Nephron (organoid): ENCODE measurements at regions not wholly inside any gene's neighbourhood (a gene's known extent, or its start where the extent isn't known, plus 50 kb on each side); places are given as distances from the start of the nearest gene placed in this dataset.

Source experiments
- H3K27ac Mint-ChIP-seq, 3 experiments: 2 replicates each; pipeline ENCODE4 v1.8.0; 2020; ENCODE audit warnings: mixed read lengths in 3 of 3, mild to moderate bottlenecking in 2 of 3, moderate library complexity in 1 of 3
- H3K27me3 Mint-ChIP-seq: 2 replicates; pipeline ENCODE4 v1.8.0; 2021; ENCODE audit warnings: low read depth, mild to moderate bottlenecking, moderate library complexity, mixed read lengths
- H3K36me3 Mint-ChIP-seq: 2 replicates; pipeline ENCODE4 v1.8.0; 2020; ENCODE audit warnings: low read depth, mixed read lengths
- H3K4me1 Mint-ChIP-seq: 2 replicates; pipeline ENCODE4 v1.8.0; 2020; ENCODE audit warnings: mixed read lengths
- H3K4me3 Mint-ChIP-seq, 3 experiments: 2 replicates each; pipeline ENCODE4 v1.8.0; 2020; ENCODE audit warnings: mild to moderate bottlenecking in 3 of 3, mixed read lengths in 3 of 3, moderate library complexity in 2 of 3
- H3K9me3 Mint-ChIP-seq: 2 replicates; pipeline ENCODE4 v1.8.0; 2020; ENCODE audit warnings: mixed read lengths
- TF ChIP-seq, protein P1 (sequence below), 3 experiments: fragments of 200-600 bp; sonication (generic); IDR thresholded peaks; one replicate each; pipeline ENCODE4 v1.5.0; 2021; ENCODE audit warnings: antibody characterized with exemption in 3 of 3; ENCODE audit not compliant: unreplicated experiment in 3 of 3

DNA sequence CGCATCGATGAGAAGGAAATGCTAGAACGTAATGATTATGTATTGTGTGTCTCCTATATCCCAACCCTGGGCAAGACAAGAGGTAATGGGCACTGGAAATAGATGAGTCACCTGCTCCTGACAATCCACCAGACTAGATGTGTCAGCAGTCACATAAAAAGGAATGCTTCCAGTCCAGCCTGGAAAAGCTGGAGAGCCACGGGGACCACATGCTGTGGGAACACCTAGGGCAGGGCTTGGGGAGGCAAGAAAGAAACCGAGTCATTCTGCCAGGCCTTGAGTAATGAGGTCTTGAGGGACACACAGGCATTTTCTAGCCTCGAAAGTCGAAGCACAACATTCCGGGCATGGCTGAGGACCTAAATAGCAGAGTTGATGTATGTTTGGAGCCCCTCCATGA, 716.7 kb upstream of the TMEM132C start:
- Mint-ChIP-seq H3K9me3 (no peaks in the 10 kb centered on the region), H3K4me1 (no peaks in the 10 kb centered on the region), H3K27me3 (peaks cover 7% of the 10 kb centered on the region), H3K4me3 (no peak overlapping the region), H3K27ac (no peak overlapping the region), H3K36me3 (no peaks in the 10 kb centered on the region)
- TF ChIP-seq, protein P1, sequence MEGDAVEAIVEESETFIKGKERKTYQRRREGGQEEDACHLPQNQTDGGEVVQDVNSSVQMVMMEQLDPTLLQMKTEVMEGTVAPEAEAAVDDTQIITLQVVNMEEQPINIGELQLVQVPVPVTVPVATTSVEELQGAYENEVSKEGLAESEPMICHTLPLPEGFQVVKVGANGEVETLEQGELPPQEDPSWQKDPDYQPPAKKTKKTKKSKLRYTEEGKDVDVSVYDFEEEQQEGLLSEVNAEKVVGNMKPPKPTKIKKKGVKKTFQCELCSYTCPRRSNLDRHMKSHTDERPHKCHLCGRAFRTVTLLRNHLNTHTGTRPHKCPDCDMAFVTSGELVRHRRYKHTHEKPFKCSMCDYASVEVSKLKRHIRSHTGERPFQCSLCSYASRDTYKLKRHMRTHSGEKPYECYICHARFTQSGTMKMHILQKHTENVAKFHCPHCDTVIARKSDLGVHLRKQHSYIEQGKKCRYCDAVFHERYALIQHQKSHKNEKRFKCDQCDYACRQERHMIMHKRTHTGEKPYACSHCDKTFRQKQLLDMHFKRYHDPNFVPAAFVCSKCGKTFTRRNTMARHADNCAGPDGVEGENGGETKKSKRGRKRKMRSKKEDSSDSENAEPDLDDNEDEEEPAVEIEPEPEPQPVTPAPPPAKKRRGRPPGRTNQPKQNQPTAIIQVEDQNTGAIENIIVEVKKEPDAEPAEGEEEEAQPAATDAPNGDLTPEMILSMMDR (IDR thresholded peaks at IDR 0.05; ENCODE audit: unreplicated experiment in 3 of 3) = no peak

DNA sequence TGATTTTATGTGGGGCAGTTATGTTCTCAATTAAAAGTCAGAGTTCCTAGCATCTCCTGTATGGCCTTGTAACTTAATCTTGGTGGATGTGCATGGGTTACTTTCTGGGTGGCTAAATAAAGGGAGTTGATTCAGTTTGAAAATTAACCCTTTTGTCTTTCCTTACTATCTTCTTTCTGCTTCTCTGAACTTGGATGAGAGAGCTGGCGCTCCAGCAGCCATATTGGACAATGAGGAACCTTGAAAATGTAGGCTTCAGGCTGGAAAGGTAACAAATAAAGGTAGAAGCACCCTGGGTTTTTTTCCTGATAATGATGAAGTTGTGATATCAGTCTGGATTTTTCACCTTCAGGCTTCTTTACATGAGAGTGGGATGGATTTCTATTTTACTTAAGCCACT, 714.1 kb upstream of the TMEM132C start:
- H3K27me3 Mint-ChIP-seq = peaks cover 2% of the 10 kb centered on the region
- H3K4me1 Mint-ChIP-seq = no peaks in the 10 kb centered on the region
- no peak overlapping the region for H3K4me3 Mint-ChIP-seq
- TF ChIP-seq, protein P1 (IDR thresholded peaks at IDR 0.05; ENCODE audit: unreplicated experiment in 3 of 3) = no peak
- H3K27ac Mint-ChIP-seq = no peak overlapping the region
- H3K9me3 Mint-ChIP-seq = no peaks in the 10 kb centered on the region
- H3K36me3 Mint-ChIP-seq = no peaks in the 10 kb centered on the region

DNA sequence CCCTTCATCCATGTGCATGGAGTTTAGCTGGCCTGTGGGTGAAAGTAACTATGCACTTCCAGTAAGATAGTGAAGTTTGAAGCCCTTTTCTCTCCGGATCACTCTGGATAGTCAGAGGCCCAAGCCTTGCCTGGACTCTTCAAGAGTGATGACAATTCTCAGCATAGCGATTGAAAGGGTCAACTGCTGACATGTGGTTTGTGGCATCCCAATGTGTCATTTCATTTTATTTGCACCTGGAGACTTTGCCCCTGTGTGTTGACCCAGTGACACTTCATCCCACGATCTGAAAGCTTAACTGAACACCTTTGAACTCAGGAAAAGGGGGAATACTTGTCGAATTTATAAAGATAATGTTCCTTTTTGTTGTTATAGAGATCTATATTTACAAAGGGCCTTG, 711.9 kb upstream of the TMEM132C start:
- Mint-ChIP-seq H3K27ac (no peak overlapping the region), H3K36me3 (no peaks in the 10 kb centered on the region)

DNA sequence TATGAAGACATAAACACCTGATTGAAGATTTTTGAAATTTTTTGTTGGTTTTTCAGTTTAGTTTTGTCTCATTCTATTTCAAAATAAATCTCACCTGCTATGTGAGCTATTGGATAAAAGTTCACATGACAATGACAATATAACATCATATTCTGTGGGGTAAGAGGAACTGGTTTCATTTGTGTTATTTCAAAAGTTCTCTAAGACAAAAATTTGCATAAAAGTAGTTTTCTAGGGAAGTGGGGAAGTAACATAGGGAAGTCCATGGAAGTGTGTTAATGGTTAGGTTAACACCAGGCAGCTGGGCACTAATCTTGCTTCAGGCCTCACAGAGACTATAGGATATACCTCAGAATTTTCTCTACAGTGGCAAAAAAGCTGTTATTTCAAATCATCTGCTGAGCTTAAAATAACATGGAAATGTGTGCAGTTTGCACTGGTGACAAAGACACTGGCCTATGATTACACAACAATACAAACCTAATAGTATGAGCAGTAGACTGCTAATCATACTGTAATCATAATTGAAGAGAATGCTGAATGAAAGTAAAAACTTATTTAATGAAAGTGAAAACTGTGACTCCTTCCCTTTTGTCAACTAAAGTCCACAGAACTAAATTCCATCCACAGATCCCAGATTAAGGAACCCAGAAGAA, 710.6 kb upstream of the TMEM132C start:
- no peaks in the 10 kb centered on the region for H3K27me3 Mint-ChIP-seq
- peaks cover 13% of the 10 kb centered on the region for H3K4me1 Mint-ChIP-seq
- no peaks in the 10 kb centered on the region for H3K9me3 Mint-ChIP-seq
- H3K4me3 Mint-ChIP-seq = no peak overlapping the region
- TF ChIP-seq, protein P1 (IDR thresholded peaks at IDR 0.05; ENCODE audit: unreplicated experiment in 3 of 3) = no peak
- H3K27ac Mint-ChIP-seq = no peak overlapping the region
- no peaks in the 10 kb centered on the region for H3K36me3 Mint-ChIP-seq

More for the DNA sequence above, 711.9 kb upstream of the TMEM132C start:
- Mint-ChIP-seq H3K9me3 (no peaks in the 10 kb centered on the region), H3K4me3 (no peak overlapping the region), H3K27me3 (no peaks in the 10 kb centered on the region), H3K4me1 (peaks cover 13% of the 10 kb centered on the region)
- TF ChIP-seq, protein P1 (IDR thresholded peaks at IDR 0.05; ENCODE audit: unreplicated experiment in 3 of 3) = no peak

DNA sequence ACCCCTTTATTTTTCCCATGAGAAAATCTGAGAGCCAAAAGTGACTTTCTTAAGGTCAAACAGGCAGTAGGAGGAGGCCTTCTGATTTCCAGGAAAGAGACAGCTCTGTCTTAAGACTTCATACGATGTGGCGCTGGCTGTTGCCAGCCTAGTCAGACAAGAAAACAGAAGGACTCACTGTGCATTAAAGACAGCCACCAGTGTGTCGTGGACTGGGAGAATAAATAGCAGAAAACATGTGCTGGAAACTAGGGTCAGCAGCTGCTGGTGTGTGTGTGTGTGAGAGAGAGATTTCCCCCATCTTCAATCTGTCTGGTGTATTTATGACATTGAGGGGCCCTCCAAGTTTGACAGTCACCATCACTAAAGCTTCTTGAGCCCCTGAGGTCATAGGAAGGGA, 708.6 kb upstream of the TMEM132C start:
- Mint-ChIP-seq H3K27me3 (no peaks in the 10 kb centered on the region), H3K4me1 (peaks cover 13% of the 10 kb centered on the region), H3K9me3 (no peaks in the 10 kb centered on the region), H3K36me3 (no peaks in the 10 kb centered on the region), H3K27ac (no peak overlapping the region), H3K4me3 (no peak overlapping the region)
- TF ChIP-seq, protein P1 (IDR thresholded peaks at IDR 0.05; ENCODE audit: unreplicated experiment in 3 of 3) = no peak

DNA sequence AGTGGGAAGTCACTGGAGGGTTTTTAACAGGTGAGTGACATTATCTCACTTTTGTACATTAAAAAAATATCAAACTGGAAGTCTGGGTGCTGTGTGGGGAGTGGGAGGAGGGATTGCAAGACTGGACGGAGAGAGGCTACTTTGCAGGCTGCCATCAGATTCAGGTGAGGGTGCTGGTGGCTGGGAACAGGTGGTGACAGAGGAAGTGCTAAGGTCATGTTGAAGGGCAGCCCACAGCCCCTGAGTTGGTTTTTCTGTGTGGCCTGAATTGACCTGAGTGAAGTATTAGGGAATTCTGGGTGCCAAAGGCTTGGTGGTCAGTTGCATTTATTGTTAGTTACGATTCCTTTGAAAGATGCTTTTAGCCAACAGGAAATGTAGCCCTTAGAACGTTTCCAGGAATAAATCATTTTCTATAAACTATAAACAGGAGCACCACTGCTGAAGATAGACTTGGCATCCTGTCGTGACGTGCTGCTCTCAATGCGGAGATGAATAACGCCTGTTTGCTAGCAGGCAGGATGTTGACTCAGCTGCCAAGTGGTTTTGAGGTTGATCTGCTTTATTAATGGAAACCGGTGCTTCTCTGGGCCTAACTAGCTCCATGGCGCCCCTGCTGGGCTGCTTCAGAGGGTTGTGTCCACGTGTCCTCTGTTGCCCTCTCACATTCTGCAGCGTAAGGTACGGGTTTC, 707.5 kb upstream of the TMEM132C start:
- H3K9me3 Mint-ChIP-seq = peaks cover 1% of the 10 kb centered on the region
- no peaks in the 10 kb centered on the region for H3K27me3 Mint-ChIP-seq
- TF ChIP-seq, protein P1 (IDR thresholded peaks at IDR 0.05; ENCODE audit: unreplicated experiment in 3 of 3) = no peak
- no peak overlapping the region for H3K27ac Mint-ChIP-seq
- H3K4me1 Mint-ChIP-seq = peaks cover 13% of the 10 kb centered on the region
- no peaks in the 10 kb centered on the region for H3K36me3 Mint-ChIP-seq
- no peak overlapping the region for H3K4me3 Mint-ChIP-seq
